AG09309 (cell line): ENCODE measurements at regions not wholly inside any gene's neighbourhood (a gene's known extent, or its start where the extent isn't known, plus 50 kb on each side); places are given as distances from the start of the nearest gene placed in this dataset.
"Not testable (repeated sequence)": the region's sequence is repeated elsewhere in the genome, so short reads cannot be mapped to it uniquely, and the experiment has no call there.

Experiments used
- DNase-seq: peaks from one replicate; pipeline ENCODE4 v3.0.0-alpha.2; 2010; ENCODE audit warnings: low read depth
- H3K4me3 ChIP-seq: 2 replicates; pipeline ENCODE4 v1.5.1; 2011; ENCODE audit warnings: mild to moderate bottlenecking, low read depth, low read length, moderate library complexity; ENCODE audit not compliant: control insufficient read depth
- TF ChIP-seq, protein P1 (sequence below): IDR thresholded peaks from 2 replicates; pipeline ENCODE4 v1.5.1; 2011; ENCODE audit warnings: mild to moderate bottlenecking, low read depth, low read length, inconsistent platforms; ENCODE audit not compliant: insufficient read depth, control insufficient read depth; ENCODE audit errors: missing control alignments

GRCh38 chr4:186416451-186417060, 138.8 kb downstream of the MTNR1A start:
- H3K4me3 ChIP-seq: no peak overlapping the region
- TF ChIP-seq, protein P1, sequence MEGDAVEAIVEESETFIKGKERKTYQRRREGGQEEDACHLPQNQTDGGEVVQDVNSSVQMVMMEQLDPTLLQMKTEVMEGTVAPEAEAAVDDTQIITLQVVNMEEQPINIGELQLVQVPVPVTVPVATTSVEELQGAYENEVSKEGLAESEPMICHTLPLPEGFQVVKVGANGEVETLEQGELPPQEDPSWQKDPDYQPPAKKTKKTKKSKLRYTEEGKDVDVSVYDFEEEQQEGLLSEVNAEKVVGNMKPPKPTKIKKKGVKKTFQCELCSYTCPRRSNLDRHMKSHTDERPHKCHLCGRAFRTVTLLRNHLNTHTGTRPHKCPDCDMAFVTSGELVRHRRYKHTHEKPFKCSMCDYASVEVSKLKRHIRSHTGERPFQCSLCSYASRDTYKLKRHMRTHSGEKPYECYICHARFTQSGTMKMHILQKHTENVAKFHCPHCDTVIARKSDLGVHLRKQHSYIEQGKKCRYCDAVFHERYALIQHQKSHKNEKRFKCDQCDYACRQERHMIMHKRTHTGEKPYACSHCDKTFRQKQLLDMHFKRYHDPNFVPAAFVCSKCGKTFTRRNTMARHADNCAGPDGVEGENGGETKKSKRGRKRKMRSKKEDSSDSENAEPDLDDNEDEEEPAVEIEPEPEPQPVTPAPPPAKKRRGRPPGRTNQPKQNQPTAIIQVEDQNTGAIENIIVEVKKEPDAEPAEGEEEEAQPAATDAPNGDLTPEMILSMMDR: no peak
- no peak for DNase-seq

DNA sequence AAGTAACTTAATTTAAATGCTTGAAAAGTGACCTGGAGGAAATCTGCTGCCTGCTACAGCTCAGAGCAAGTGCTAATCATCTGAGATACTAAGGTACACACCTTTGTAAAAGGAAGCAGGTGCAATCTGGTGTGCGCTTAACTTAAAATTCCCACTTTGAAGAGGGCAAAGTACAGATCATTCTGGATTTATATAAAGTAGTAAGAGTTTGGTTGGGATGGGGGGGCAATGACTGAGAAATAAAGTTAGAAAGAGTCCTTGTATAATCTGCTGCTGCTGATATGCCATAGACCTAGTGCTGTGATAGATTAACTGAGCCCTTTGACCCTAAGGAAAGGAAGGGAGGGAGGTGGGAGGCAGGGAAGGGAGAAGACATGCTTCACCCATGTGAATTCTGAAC, 141.0 kb downstream of the MTNR1A start:
- no peak for DNase-seq
- TF ChIP-seq, protein P1: no peak
- H3K4me3 ChIP-seq: no peak overlapping the region

GRCh38 chr4:186405957-186406356, 140.0 kb downstream of the F11 start:
- H3K4me3 ChIP-seq: no peak overlapping the region
- TF ChIP-seq, protein P1: no peak
- no peak for DNase-seq

- H3K4me3 ChIP-seq: no peak overlapping the region
- TF ChIP-seq, protein P1: no peak
- no peak for DNase-seq
Observed at GRCh38 chr4:186404562-186405134, 138.7 kb downstream of the F11 start.

DNA sequence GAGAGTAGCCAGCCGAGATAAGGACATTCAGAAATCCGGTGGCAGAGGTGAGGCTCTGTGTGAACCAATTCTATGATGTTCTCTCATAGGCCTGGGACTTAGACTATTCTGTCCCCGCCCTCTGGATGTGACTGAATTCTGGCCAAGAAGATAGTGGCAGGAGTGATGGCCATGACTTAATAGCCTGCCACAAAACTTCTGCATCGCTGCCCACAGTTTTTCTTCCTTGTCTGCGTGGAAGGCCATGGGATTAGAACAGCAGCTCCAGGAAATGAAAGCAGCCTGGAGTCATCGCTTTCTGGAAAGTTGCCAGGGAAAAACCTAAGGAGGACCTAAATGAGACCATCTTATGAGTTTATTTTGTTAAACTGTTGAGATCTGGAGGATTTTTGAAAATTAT, 134.7 kb downstream of the F11 start:
- no peak overlapping the region for H3K4me3 ChIP-seq
- TF ChIP-seq, protein P1: no peak
- no peak for DNase-seq

- H3K4me3 ChIP-seq: no peak overlapping the region
- no peak for DNase-seq
- TF ChIP-seq, protein P1: no peak
Observed at GRCh38 chr4:186392017-186392416, 126.0 kb downstream of the F11 start.

DNA sequence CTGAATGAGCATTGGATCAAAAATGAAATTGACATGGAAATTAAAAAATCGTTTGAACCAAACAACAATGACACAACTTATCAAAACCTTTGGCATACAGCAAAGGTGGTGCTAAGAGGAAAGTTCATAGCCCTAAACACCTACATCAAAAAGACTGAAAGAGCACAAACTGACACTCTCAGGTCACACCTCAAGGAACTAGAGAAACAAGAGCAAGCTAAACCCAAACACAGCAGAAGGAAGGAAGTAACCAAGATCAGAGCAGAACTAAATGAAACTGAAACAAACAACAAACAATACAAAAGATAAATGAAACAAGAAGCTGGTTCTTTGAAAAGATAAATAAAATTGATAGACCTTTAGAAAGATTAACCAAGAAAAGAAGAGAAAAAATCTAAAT, 118.3 kb downstream of the F11 start:
- not testable (repeated sequence) for H3K4me3 ChIP-seq, DNase-seq
